H1 (cell line): ENCODE measurements at regions not wholly inside any gene's neighbourhood (a gene's known extent, or its start where the extent isn't known, plus 50 kb on each side); places are given as distances from the start of the nearest gene placed in this dataset.

Experiments
- CTCF ChIA-PET: fragments of 300-600 bp; sonication (Branson Sonifier 250); formaldehyde crosslinking; loops from one replicate; lab custom pipeline; 2021; ENCODE audit not compliant: partially characterized antibody; lab: Charles Lee
- POLR2A ChIA-PET: fragments of 300-600 bp; sonication (Branson Sonifier 250); formaldehyde crosslinking; loops from one replicate; lab custom pipeline; 2021; ENCODE audit warnings: inconsistent platforms; ENCODE audit not compliant: partially characterized antibody; lab: Charles Lee
- DNase-seq, 2 experiments: peaks; one replicate each; pipeline versions ENCODE4 v3.0.0 to v3.0.0-alpha.2; 2010 to 2022; ENCODE audit warnings: low spot score in 2 of 2, low read depth in 1 of 2, mixed read lengths in 1 of 2
- FAIRE-seq: peaks from 2 replicates; lab custom pipeline; 2011; peaks lifted over from hg19 to GRCh38; lab: Jason Lieb, UNC
- H2AFZ ChIP-seq: 2 replicates; pipeline ENCODE4 v1.8.1; 2012; ENCODE audit warnings: low read length, inconsistent platforms
- H2AK5ac ChIP-seq: 2 replicates; pipeline ENCODE4 v1.6.1; 2013; ENCODE audit warnings: low read depth, low read length
- H2BK120ac ChIP-seq: replicated peaks from 2 replicates; pipeline ENCODE3; 2013; ENCODE audit warnings: low read depth, low read length, inconsistent platforms
- H2BK12ac ChIP-seq: 2 replicates; pipeline ENCODE4 v1.6.1; 2013; ENCODE audit warnings: low read depth, low read length
- H2BK15ac ChIP-seq: 2 replicates; pipeline ENCODE4 v1.6.1; 2013; ENCODE audit warnings: low read length
- H2BK20ac ChIP-seq: 2 replicates; pipeline ENCODE4 v1.6.1; 2013; ENCODE audit warnings: low read length
- H2BK5ac ChIP-seq: 2 replicates; pipeline ENCODE4 v1.6.1; 2013; ENCODE audit warnings: low read depth, low read length
- H3K14ac ChIP-seq: 2 replicates; pipeline ENCODE4 v1.6.1; 2013; ENCODE audit warnings: inconsistent platforms; ENCODE audit not compliant: insufficient read length
- H3K18ac ChIP-seq: 2 replicates; pipeline ENCODE4 v1.6.1; 2013; ENCODE audit warnings: low read length; ENCODE audit errors: extremely low read depth
- H3K23ac ChIP-seq: 2 replicates; pipeline ENCODE4 v1.6.1; 2013; ENCODE audit warnings: inconsistent platforms; ENCODE audit not compliant: insufficient read length
- H3K23me2 ChIP-seq: 2 replicates; pipeline ENCODE4 v1.6.1; 2013; ENCODE audit warnings: low read depth, low read length
- H3K27ac ChIP-seq: 2 replicates; pipeline ENCODE4 v1.6.1; 2011; ENCODE audit warnings: low read depth, low read length, inconsistent platforms
- H3K27me3 ChIP-seq, 4 experiments: replicated peaks in 1 of 4; 1 replicate in 1 of 4; 2 replicates in 3 of 4; pipeline versions ENCODE4 v1.6.1 to v1.8.1; 2011 to 2013; ENCODE audit warnings: low read length in 3 of 4, mild to moderate bottlenecking in 3 of 4, inconsistent platforms in 2 of 4, mixed read lengths in 2 of 4, moderate library complexity in 1 of 4; ENCODE audit not compliant: control insufficient read depth in 3 of 4, insufficient read depth in 3 of 4; ENCODE audit errors: extremely low read depth in 1 of 4
- H3K36me3 ChIP-seq, 4 experiments: 2 replicates each; pipeline versions ENCODE4 v1.6.1 to v1.8.1; 2011 to 2013; ENCODE audit warnings: mild to moderate bottlenecking in 4 of 4, low read length in 3 of 4, moderate library complexity in 2 of 4, control low read depth in 1 of 4, inconsistent platforms in 1 of 4; ENCODE audit not compliant: insufficient read depth in 4 of 4, control insufficient read depth in 2 of 4
- H3K4ac ChIP-seq: replicated peaks from 2 replicates; pipeline ENCODE3; 2013; ENCODE audit warnings: low read length, low read depth, mixed read lengths, inconsistent platforms; ENCODE audit not compliant: insufficient read length
- H3K4me1 ChIP-seq, 4 experiments: replicated peaks in 1 of 4; 1 replicate in 1 of 4; 2 replicates in 3 of 4; pipeline versions ENCODE4 v1.6.1 to v1.8.1; 2011 to 2013; ENCODE audit warnings: low read length in 3 of 4, inconsistent platforms in 2 of 4, mixed read lengths in 1 of 4; ENCODE audit not compliant: insufficient read depth in 4 of 4, control insufficient read depth in 3 of 4
- H3K4me2 ChIP-seq, 2 experiments: 2 replicates each; pipeline versions ENCODE4 v1.6.1 to v1.8.1; 2011 to 2013; ENCODE audit warnings: low read depth in 2 of 2, low read length in 2 of 2, control low read depth in 1 of 2, inconsistent platforms in 1 of 2, mild to moderate bottlenecking in 1 of 2; ENCODE audit not compliant: insufficient read depth in 1 of 2
- H3K4me3 ChIP-seq, 4 experiments: fragments of 200-600, 300-600 bp in 1 of 4; sonication (generic), shearing (Covaris generic), sonication (Bioruptor Twin) in 1 of 4; 2 replicates each; pipeline versions ENCODE4 v1.5.1 to v1.8.1; 2011 to 2016; ENCODE audit warnings: low read length in 4 of 4, low read depth in 3 of 4, control low read depth in 2 of 4, inconsistent platforms in 2 of 4, mild to moderate bottlenecking in 2 of 4, mixed read lengths in 1 of 4, moderate library complexity in 1 of 4; ENCODE audit not compliant: insufficient read depth in 2 of 4; ENCODE audit errors: extremely low read depth in 1 of 4
- H3K56ac ChIP-seq: replicated peaks from 2 replicates; pipeline ENCODE3; 2013; ENCODE audit warnings: low read depth, mild to moderate bottlenecking, mixed read lengths, low read length, inconsistent platforms; ENCODE audit not compliant: insufficient read length
- H3K79me1 ChIP-seq: 2 replicates; pipeline ENCODE4 v1.6.1; 2013; ENCODE audit warnings: low read depth, low read length, control low read depth
- H3K79me2 ChIP-seq, 2 experiments: 2 replicates each; pipeline versions ENCODE4 v1.6.1 to v1.8.1; 2012 to 2013; ENCODE audit warnings: low read length in 2 of 2, mild to moderate bottlenecking in 2 of 2, inconsistent platforms in 1 of 2; ENCODE audit not compliant: insufficient read depth in 2 of 2, control insufficient read depth in 1 of 2
- H3K9ac ChIP-seq, 4 experiments: replicated peaks in 1 of 4; 1 replicate in 1 of 4; 2 replicates in 3 of 4; pipeline versions ENCODE4 v1.6.1 to v1.8.1; 2011 to 2013; ENCODE audit warnings: low read depth in 3 of 4, low read length in 3 of 4, control low read depth in 2 of 4, mild to moderate bottlenecking in 2 of 4, moderate library complexity in 2 of 4, inconsistent platforms in 1 of 4; ENCODE audit errors: extremely low read depth in 1 of 4
- H3K9me3 ChIP-seq, 2 experiments: 2 replicates each; pipeline versions ENCODE4 v1.6.1 to v1.8.1; 2012 to 2013; ENCODE audit warnings: mild to moderate bottlenecking in 2 of 2, moderate library complexity in 2 of 2, control low read depth in 1 of 2, inconsistent platforms in 1 of 2, low read depth in 1 of 2, low read length in 1 of 2, mixed read lengths in 1 of 2; ENCODE audit not compliant: insufficient read depth in 2 of 2
- H4K20me1 ChIP-seq, 2 experiments: replicated peaks in 1 of 2; 2 replicates each; pipeline versions ENCODE3 to v1.8.1; 2011 to 2013; ENCODE audit warnings: inconsistent platforms in 2 of 2, low read length in 2 of 2, mild to moderate bottlenecking in 1 of 2; ENCODE audit not compliant: insufficient read depth in 2 of 2, control insufficient read depth in 1 of 2
- H4K5ac ChIP-seq: 2 replicates; pipeline ENCODE4 v1.6.1; 2013; ENCODE audit warnings: low read length, low read depth, mixed read lengths, inconsistent platforms; ENCODE audit not compliant: insufficient read length
- H4K8ac ChIP-seq: 2 replicates; pipeline ENCODE4 v1.8.0; 2013; ENCODE audit warnings: mild to moderate bottlenecking, moderate library complexity, low read length, inconsistent platforms; ENCODE audit not compliant: insufficient read depth; ENCODE audit errors: extremely low read depth
- H4K91ac ChIP-seq: replicated peaks from 2 replicates; pipeline ENCODE3; 2013; ENCODE audit warnings: low read length, mixed read lengths, inconsistent platforms; ENCODE audit not compliant: insufficient read length
- BRCA1 ChIP-seq: IDR thresholded peaks from 2 replicates; pipeline ENCODE4 v1.6.1; 2012; ENCODE audit warnings: low read depth, low read length, improper control_type of control experiment
- EGR1 ChIP-seq: IDR thresholded peaks from 2 replicates; pipeline ENCODE4 v1.6.1; 2011; ENCODE audit warnings: low read depth, low read length, borderline replicate concordance
- RBBP5 ChIP-seq: IDR thresholded peaks from 2 replicates; pipeline ENCODE4 v1.7.1; 2012; ENCODE audit warnings: low read depth, mild to moderate bottlenecking, inconsistent platforms, low read length, moderate library complexity, borderline replicate concordance
- RNF2 ChIP-seq: fragments of 200-900, 300-1000 bp; sonication (generic); IDR thresholded peaks from 2 replicates; pipeline ENCODE4 v1.7.1; 2016; ENCODE audit warnings: borderline replicate concordance, low read depth, mild to moderate bottlenecking, antibody characterized with exemption, low read length; ENCODE audit not compliant: poor library complexity, severe bottlenecking; ENCODE audit errors: missing control alignments
- TBP ChIP-seq: IDR thresholded peaks from 2 replicates; pipeline ENCODE4 v1.6.1; 2011; ENCODE audit warnings: low read depth, low read length, improper control_type of control experiment
- WGBS, 2 experiments: shearing (Covaris generic) in 1 of 2; methylation state at CpG; one replicate each; pipeline versions ENCODE4 v1.1.6 to v1.1.7; 2013 to 2015; ENCODE audit warnings: low lambda C conversion rate in 2 of 2, mixed read lengths in 2 of 2, inconsistent platforms in 1 of 2, low coverage in 1 of 2, missing lambda C conversion rate in 1 of 2; ENCODE audit not compliant: insufficient replicate concordance in 2 of 2, insufficient coverage in 1 of 2, insufficient read length in 1 of 2; ENCODE audit errors: extremely low coverage in 1 of 2, missing lambda C conversion rate in 1 of 2; 5-methylcytosine and 5-hydroxymethylcytosine counted together

GRCh38 chr2:120888851-120889250 is 153.2 kb downstream of the GLI2 start:
- no peak overlapping the region for H3K18ac ChIP-seq
- H3K4me1 ChIP-seq = peaks cover 10 to 26% (median 17%) of the 10 kb centered on the region in 4 experiments

More at GRCh38 chr2:120888851-120889250, 153.2 kb downstream of the GLI2 start:
- Histone ChIP-seq H2BK20ac (no peak overlapping the region), H3K23me2 (no peaks in the 10 kb centered on the region), H3K27ac (no peak overlapping the region), H3K9me3 (no peaks in the 10 kb centered on the region), H3K9ac (no peak overlapping the region), H2AFZ (no peak overlapping the region), H3K56ac (no peak overlapping the region), H3K36me3 (no peaks in the 10 kb centered on the region), H3K79me1 (peaks cover 20% of the 10 kb centered on the region), H4K20me1 (peaks cover 6 to 16% of the 10 kb centered on the region in 2 experiments), H2BK5ac (no peak overlapping the region), H2BK12ac (no peak overlapping the region), H3K27me3 (no peaks in the 10 kb centered on the region), H3K4ac (no peak overlapping the region), H3K4me3 (no peak overlapping the region), H2BK120ac (no peak overlapping the region), H3K79me2 (peaks cover 0 to 52% of the 10 kb centered on the region in 2 experiments; a peak in 2 of 4 replicates), H2AK5ac (no peak overlapping the region), H4K5ac (no peak overlapping the region), H2BK15ac (no peak overlapping the region), H3K14ac (no peak overlapping the region), H4K91ac (no peak overlapping the region), H3K23ac (no peak overlapping the region), H3K4me2 (no peak overlapping the region), H4K8ac (no peak overlapping the region)
- no peak for TF ChIP-seq RBBP5
- TF ChIP-seq BRCA1 = no peak
- TF ChIP-seq TBP = no peak
- no peak for TF ChIP-seq EGR1
- no peak for TF ChIP-seq RNF2
- POLR2A ChIA-PET = no interaction called here
- 77% methylated on average over 7 of the region's 10 CpGs; no CpG with 5 or more reads in 1 of the 2 experiments for WGBS, 2 experiments
- FAIRE-seq (no peak), DNase-seq (no peak)
- CTCF ChIA-PET = no interaction called here
